ENCODE measurements at regions not wholly inside any gene's neighbourhood (a gene's known extent, or its start where the extent isn't known, plus 50 kb on each side); places are given as distances from the start of the nearest gene placed in this dataset.

- TF ChIP-seq RERE (CRISPR knock-in tag; IDR thresholded peaks at IDR 0.05; ENCODE audit: borderline replicate concordance) (no peak), ZNF707 (CRISPR knock-in tag; conservative IDR thresholded peaks at IDR 0.05) (no peak), ZNF445 (CRISPR knock-in tag; IDR thresholded peaks at IDR 0.05; ENCODE audit: low read depth) (no peak), AFF1 (IDR thresholded peaks at IDR 0.05; ENCODE audit: low read depth in 1 of 2, partially characterized antibody in 2 of 2) (no peak), ZNF518B (CRISPR knock-in tag; IDR thresholded peaks at IDR 0.05) (no peak), HDAC8 (tag; IDR thresholded peaks at IDR 0.05) (no peak), ZFPM2 (CRISPR knock-in tag; IDR thresholded peaks at IDR 0.05) (no peak), JUND (IDR thresholded peaks at IDR 0.05; ENCODE audit: borderline replicate concordance, low read depth, low read length) (no peak), JUND (tag; IDR thresholded peaks at IDR 0.05; ENCODE audit: borderline replicate concordance, low read depth, low read length) (no peak), ZNF23 (CRISPR knock-in tag; IDR thresholded peaks at IDR 0.05) (no peak), FOXM1 (IDR thresholded peaks at IDR 0.05; ENCODE audit: low read depth) (no peak), FOXM1 (CRISPR knock-in tag; IDR thresholded peaks at IDR 0.05; ENCODE audit: low read depth) (no peak), ADNP (tag; IDR thresholded peaks at IDR 0.05) (no peak), GABPA (tag; conservative IDR thresholded peaks at IDR 0.05; ENCODE audit: low read depth) (no peak), IRF1 (CRISPR knock-in tag; IDR thresholded peaks at IDR 0.05; ENCODE audit: borderline replicate concordance) (no peak)
Observed at GRCh38 chr5:145162626-145163025, 672.5 kb downstream of the PRELID2 start (continued).

Data from K562 (cell line).